ENCODE measurements at regions not wholly inside any gene's neighbourhood (a gene's known extent, or its start where the extent isn't known, plus 50 kb on each side); places are given as distances from the start of the nearest gene placed in this dataset.
"Not testable (repeated sequence)": the region's sequence is repeated elsewhere in the genome, so short reads cannot be mapped to it uniquely, and the experiment has no call there.

- DNase-seq: no peak
Observed at GRCh38 chr13:34376483-34376882, 558.5 kb downstream of the RFC3 start.

- no peak for DNase-seq
Observed at GRCh38 chr13:34381228-34381627, 560.8 kb upstream of the NBEA start.

DNA sequence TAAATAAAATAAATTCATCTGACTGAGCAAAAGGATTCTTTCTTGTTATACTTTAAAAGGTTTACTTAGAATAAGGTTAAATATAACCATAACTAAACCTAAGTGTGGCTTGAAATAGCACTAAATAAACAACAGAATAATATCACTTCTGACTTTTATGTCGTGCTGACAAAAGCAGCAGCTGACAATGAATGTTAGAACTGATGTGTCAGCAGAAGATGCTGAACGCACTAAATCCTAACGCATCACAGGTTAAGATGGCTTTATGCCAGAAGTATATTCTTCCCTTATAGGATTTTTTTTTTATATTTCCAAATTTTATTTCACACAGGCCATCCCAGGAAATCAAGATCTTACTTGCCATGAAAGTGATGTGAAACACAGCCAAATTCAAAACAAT lies 558.3 kb upstream of the NBEA start:
- DNase-seq: no peak

GRCh38 chr13:34386229-34386628 lies 555.8 kb upstream of the NBEA start:
- not testable (repeated sequence) for DNase-seq

- no peak for DNase-seq
Observed at GRCh38 chr13:34391076-34391475, 551.0 kb upstream of the NBEA start.

DNA sequence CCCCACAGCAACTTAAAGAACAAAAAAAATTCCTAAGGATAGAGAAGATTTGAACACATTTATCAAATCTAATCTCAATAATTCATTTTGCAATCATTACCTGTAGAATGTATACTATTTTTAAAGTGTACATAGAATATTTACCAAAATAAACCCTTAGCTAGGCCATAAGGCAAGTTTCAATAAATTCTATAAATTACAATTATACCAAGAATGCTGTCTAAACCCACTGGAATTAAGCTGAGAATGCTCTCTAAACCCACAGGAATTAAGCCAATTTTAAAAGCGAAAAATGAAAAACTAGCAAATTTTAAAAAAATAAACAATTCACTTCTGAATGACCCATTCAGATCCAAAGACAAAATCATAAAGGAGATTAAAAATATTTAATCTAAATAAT lies 540.4 kb upstream of the NBEA start:
- no peak for DNase-seq

DNA sequence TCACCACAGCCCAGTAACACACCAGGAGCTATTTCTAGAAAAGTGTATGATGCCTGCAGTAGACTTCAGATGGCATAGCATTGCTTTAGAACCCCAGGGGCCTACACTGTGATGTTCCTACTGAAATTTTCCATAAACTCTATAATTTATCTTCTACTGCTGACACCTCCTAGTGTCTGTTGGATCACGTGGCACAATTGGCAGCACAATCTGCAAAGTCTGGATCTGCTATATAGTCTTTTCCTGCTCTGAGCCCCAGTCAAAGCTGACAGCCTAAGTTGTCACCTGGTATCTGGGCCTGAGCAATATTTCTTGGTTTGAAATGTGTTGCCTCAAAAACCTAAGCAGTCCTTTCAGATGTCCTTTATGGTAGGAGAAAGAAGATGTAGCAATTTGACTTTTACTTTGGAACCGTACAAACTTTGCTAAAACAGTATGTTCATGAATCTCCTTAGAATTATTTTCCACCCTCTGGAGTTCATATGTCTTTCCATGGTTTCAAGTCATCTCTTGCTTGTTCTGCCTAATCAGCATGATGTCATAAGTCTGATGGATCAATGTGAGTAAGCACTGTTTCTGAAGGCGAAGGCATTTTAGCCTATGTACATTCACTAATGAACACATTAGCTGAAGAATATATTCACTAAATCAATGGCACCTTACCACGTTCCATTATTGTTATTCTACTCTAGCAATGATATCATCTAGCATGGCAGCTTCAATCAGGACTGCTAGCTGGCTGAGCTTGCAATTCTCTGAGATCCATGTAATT lies 536.5 kb upstream of the NBEA start:
- no peak for DNase-seq

DNA sequence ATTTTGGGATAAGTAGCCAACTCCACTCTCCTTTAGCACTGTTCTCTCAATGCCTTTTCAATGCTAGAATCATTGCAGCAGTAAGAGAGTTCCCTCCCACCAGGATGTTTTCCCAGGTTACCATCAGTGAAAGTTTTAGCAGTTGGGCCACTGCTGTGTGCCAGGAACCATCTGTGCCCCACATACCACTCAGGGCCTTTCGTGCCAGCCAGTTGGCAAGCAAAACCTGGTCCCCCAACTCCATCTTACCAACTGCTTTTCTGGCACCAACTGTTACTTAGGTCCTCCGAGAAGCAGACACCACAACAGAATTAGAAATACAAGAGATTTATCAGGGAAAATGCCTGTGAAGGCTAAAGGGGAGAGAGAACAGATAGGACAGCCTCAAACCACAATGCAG lies 533.4 kb upstream of the NBEA start:
- DNase-seq: peak; percentile 2

- no peak for DNase-seq
Observed at GRCh38 chr13:34409496-34410182, 532.4 kb upstream of the NBEA start.

DNA sequence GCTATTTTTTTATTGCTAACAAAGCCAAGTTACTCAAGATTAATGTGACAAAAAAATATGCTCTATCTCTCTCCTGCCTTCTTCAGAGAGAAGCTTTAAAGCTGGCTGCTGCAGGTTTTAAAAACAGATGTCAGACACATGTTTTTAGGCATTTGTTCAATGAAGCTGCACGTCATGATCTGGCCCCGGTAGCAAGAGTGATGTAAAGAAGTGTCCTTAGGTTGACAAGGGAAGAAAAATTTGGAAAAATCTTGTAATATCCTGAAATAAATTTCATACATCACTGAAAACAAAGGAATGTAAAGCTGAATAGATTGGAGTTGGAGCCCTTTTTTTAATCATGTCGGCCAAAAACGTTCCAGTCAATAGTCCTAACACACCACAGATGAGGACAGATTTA lies 531.4 kb upstream of the NBEA start:
- DNase-seq: no peak

GRCh38 chr13:34411177-34411576 lies 530.9 kb upstream of the NBEA start:
- DNase-seq: no peak

DNA sequence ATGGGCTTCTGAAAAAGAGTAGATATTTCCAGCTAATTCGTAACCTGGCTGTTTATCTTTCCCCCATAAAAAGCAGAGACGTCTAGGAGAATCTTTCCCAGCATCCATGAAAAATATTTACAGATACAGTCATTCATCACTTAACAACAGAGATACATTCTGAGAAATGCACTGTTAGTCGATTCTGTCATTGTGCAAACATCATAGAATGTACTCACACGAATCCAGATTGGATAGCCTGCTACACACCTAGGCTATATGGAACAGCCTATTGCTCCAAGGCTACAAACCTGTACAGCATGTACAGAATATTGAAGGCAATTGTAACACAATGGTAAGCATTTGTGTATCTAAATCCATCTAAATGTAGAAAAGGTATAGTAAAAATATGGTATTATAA lies 530.2 kb upstream of the NBEA start:
- DNase-seq: no peak

DNA sequence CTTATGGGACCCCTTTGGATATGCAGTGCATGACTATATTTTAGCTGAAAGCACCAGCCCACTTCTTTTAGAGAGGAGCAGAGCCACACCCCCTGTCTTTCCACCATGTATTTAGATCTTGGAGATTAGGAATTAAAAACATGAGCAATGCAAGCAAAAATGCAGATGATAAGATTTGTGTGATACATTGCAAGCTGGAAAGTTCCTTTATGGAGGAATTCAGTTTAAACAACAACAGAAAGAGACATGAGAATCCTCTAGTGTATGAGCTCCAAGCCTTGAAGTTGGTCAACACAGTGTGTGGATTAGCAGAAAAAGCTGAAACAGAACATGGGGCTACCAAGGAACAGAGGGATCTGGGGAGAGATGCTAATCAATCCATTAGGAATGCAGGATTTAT lies 529.8 kb upstream of the NBEA start:
- DNase-seq: no peak

DNA sequence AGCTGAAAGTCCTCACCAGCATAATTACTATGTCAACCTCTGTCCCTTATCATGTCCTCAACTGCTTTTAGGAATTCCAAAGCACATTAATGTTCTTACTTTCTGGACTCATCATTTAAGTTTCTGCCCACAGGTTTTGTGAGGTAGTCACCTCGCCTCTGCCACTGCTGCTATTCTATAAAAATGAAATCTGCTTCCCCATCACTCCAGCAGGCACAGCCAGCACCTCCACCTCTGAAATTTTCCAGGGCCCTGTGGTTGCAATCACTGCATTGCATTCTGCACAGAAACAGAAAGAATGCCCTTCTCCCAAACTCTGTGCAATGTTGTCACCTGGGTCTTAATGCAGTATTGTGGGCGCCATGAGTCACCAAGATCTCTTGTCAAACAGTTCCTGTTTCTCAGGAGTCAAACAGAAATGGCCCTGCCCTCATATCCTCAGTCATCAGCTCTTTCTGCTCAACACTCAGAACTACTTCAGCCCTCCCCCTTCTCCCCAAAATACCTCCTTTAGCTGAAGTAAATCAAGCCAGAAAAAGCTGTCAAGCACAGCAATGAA lies 529.2 kb upstream of the NBEA start:
- DNase-seq: no peak

GRCh38 chr13:34413538-34414210 lies 528.4 kb upstream of the NBEA start:
- no peak for DNase-seq

GRCh38 chr13:34414616-34415015 lies 527.5 kb upstream of the NBEA start:
- DNase-seq: no peak

GRCh38 chr13:34416971-34417380 lies 525.1 kb upstream of the NBEA start:
- DNase-seq: no peak

- no peak for DNase-seq
Observed at GRCh38 chr13:34417896-34418295, 524.2 kb upstream of the NBEA start.

DNA sequence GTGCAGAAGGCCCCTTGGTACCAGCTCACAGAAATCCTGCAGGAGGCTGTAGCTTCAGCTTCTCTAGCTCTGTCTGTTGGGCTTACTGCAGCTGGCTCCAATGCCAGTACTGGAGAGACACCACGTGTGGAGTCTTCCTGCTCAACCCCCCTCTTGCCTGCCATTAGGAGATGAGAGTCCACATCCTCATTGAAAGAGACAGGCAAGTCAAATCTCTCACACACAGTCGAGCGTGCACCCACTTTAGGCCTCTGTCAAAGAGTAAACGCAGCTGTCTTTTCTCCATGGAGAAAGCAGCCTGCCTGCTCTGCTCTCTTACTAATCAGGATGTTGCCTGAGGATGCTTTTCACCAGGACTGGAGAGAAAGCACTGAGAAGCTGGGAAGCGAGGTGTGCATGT lies 523.0 kb upstream of the NBEA start:
- no peak for DNase-seq

DNA sequence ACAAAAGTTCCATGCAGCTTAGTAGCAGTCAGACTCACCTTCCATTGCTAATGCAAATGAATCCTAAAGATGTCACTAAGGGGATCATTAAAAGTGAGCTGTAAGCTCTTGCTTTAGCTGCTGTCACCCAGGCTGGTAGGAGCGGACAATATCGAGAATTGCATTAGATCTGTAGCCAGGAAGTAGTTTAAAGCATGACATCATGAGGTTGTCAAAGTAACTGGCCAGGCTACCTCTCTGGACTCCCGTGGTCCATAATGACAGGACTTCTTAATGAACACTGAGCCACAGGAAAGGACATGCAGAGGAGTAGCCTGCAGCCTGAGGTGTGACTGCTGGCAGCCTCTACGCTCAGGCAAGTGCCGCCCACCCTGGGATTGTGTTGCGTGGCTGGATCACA lies 522.3 kb upstream of the NBEA start:
- no peak for DNase-seq

DNA sequence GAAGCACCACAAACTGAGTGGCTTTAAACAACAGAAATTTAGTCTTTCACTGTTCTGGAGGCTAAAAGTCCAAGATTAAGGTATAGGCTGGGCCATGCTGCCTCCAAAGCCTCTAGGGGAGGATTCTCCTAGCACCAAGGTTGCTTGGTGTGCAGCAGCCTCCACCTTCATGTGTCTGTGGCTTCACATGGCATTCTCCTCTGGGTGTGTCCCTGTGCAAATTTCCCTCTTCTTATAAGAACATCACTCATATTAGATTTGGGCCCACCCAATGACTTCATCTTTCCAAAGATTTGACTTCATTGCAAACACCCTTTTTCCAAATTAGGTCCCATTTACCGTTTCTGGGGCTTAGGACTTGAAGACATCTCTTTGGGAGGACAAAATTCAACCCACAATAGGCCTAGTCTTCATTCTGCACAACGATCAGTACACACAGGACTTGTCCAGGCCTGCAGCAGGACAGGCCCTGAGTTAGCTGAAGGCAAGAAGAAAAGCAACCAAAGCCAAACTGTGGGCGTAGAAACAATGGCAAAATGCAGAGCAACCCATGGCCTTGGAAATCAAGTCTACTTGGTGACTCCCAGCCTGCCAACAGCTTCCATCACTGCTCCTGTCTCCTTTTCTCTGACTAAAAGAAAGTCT lies 521.2 kb upstream of the NBEA start:
- no peak for DNase-seq

GRCh38 chr13:34421347-34421719 lies 520.7 kb upstream of the NBEA start:
- no peak for DNase-seq

DNA sequence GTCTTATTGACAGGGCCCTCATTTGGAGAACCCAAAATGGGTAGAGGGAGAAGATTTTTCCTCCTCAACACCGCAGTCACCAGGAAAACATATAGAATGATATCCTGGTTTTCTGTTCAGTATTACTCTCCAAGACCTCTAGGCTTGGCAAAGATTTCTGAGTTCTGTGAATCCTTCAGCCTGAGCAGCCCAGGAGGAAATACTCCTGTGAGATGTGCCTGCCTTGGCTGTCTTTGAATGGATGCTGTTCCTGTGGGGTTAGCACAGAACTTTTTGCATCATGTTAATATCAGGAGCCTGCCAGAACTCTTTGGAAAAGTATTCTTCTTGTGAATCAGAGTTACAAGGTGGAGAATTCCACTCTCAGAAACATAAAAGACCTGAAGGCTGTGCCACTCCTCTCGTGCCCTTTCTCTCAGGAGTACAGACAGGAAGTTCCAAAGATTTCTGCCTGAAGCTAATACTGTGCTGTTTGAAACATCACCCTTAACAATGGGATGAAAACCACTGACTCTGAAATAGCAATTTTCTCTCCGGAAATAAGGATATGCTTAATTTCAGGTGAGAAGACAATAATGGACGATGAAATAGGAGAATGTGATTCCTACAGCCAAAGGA lies 520.1 kb upstream of the NBEA start:
- no peak for DNase-seq

Measured in NCI-H1694 treated with DMSO at 0.1 percent for 48 hours (cell line).